ENCODE measurements at regions not wholly inside any gene's neighbourhood (a gene's known extent, or its start where the extent isn't known, plus 50 kb on each side); places are given as distances from the start of the nearest gene placed in this dataset.

DNA sequence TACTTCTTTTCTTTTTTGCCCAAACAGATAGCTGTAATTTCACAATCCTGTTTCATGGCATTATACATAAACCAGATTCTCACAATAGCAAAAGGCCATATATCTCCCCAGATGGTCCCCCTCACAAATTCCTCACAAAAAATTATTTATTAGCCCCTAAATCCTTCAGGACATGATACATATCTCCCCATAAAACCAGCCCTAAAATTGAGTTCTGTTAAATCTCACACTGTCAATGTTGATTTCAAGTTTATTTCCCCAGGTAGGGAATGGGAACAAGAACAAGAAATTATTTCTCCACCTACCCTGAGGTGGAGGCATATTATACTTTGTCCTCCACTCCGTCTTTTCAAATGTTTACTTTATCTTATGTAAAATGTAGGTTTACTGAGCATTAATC is 163.4 kb upstream of the CHRM3 start:
- TF ChIP-seq, protein P1, sequence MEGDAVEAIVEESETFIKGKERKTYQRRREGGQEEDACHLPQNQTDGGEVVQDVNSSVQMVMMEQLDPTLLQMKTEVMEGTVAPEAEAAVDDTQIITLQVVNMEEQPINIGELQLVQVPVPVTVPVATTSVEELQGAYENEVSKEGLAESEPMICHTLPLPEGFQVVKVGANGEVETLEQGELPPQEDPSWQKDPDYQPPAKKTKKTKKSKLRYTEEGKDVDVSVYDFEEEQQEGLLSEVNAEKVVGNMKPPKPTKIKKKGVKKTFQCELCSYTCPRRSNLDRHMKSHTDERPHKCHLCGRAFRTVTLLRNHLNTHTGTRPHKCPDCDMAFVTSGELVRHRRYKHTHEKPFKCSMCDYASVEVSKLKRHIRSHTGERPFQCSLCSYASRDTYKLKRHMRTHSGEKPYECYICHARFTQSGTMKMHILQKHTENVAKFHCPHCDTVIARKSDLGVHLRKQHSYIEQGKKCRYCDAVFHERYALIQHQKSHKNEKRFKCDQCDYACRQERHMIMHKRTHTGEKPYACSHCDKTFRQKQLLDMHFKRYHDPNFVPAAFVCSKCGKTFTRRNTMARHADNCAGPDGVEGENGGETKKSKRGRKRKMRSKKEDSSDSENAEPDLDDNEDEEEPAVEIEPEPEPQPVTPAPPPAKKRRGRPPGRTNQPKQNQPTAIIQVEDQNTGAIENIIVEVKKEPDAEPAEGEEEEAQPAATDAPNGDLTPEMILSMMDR (IDR thresholded peaks at IDR 0.05; ENCODE audit: poor library complexity, severe bottlenecking): no peak
- TF ChIP-seq EP300 (conservative IDR thresholded peaks at IDR 0.05; ENCODE audit: poor library complexity, severe bottlenecking): no peak
- TF ChIP-seq POLR2AphosphoS5 (IDR thresholded peaks at IDR 0.05): no peak
- TF ChIP-seq EZH2 (IDR thresholded peaks at IDR 0.05; ENCODE audit: borderline replicate concordance, insufficient read depth, low read length, poor library complexity, severe bottlenecking): no peak
- TF ChIP-seq MXI1 (conservative IDR thresholded peaks at IDR 0.05; ENCODE audit: poor library complexity, severe bottlenecking): no peak

Measured in neural cell (in vitro differentiated cells).